Hematopoietic multipotent progenitor cell treated with erythropoietin and hydrocortisone succinate and interleukin-3 and kit ligand, for 17 days (in vitro differentiated cells): ENCODE measurements at regions not wholly inside any gene's neighbourhood (a gene's known extent, or its start where the extent isn't known, plus 50 kb on each side); places are given as distances from the start of the nearest gene placed in this dataset.
"Not testable (repeated sequence)": the region's sequence is repeated elsewhere in the genome, so short reads cannot be mapped to it uniquely, and the experiment has no call there.

Experiments used
- DNase-seq: peaks from one replicate; pipeline ENCODE4 v3.0.0-alpha.2; 2015; ENCODE audit warnings: low spot score

DNA sequence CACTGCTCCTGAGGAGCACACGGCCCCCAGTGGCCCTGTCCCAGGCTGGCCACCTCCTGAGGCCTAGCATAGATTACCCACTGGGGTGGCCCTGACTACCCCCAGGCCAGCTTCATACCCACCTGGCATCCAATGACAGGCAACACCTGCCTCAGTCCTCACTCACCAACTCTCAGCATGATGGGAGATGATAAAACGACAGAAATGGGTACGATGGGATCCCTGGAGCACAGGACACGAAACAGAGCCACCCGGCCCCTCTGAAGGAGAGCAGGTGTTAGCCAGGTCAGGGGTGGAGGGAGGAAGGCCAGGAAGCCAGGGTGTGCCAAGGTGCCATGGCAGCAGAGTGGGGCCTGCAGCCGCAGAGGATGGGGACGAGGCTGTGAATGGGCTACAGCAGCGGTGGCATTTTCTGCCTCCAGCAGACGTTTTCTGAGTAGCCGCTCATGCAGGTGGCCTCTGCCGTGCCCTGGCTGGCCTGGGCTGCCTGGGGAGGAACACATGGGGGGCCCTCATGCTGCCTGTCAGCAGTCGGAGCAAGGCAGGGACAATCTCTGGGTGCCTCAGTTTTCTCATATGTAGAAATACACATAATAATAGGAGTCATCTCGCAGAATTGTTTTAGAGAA is 50.2 kb upstream of the FGF3 start:
- DNase-seq: no peak

DNA sequence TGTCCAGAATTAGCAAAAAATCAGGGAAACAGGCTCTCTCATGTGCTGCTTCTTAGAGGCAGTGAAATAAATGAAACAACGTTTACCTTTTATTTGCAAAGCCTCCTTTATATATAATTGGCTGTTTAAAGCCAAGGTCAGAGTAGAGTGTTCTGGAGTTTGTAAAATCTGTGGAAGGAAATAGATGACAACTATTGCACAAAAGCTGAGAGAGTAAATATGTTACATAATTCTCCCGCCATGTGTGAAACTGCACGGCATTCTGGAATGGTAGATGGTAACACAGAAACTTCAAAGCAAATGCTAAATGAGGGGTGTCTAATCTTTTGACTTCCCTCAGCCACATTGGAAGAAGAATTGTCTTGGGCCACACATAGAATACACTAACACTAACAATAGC is 51.5 kb upstream of the FGF3 start:
- DNase-seq: no peak

DNA sequence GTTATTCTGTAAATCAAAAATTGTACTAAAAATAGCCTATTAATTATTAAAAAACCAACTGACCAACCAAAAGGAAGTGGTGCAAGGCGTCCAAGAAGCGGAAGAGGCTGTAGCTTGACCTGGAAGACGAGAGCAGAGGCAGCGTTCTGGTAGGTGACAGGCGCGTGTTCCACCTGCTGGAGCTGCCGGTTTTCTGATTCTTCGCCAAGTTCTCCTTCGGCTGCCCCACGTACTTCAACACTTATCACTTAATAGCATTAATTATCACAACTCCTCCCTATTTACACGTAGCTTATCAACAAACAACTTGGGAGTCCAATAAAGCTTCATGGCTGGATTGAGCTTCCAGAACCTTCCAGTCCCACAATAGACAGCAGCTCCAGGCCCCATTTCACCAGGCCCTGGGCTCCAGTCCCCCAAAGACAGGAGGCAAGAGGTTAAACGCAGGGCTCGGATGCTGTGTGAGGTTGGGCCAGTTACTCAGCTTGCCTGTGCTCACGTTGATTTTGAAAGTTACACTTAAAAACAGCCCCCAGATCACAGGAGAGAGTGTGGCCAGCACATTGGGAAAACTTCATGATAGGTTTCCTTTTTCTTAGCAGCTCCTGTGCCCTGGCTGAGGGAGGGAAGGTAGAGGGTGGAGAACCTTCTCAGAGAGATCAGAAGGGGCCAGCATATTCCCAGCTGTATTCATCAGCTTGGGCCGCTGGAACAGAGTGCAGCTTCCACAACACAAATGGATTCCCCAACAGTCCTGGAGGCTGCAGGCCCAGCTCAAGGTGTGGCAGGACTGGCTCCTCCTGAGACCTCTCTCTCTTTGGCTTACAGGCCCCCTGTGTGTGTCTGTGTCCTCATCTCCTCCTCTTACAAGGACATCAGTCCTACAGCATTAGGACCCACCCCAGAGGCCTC is 54.2 kb upstream of the FGF3 start:
- no peak for DNase-seq

DNA sequence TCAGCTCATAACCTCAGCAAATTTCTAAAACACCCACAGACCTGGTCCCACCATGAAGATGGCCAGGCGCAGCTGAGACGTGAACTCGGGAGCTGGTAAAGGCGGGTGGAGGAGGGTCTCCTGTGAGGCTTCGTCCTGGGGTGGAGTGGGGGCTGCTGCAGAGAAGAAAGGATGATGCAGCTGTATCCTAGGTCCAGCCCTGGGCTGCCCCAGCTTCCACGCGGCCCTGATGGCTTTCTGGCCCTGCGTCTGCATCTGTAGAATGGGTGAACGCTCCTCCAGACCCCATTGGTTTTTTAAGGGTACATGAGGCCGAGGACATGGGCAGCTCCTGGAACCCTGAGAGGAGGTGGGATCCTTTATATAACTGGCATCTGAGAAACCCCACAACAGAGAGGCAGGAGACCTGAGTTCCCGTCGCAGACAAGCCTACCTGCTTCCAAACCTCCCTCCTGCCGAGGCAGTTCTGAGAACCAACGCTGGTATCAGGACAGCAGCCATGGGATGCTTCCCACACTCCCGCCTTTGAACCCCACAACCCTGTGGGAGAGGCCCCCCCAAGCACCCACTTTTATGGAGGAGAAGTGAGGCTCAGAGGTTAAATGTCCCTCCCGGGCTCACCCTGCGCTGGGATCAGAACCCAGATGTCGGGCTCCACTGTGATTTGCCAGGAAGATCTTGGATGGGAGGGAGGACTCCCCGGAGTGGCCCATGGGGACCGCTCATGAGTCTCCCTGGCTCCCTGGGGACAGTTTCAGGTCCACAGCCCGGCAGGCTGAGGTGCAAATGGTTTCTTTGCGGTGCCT is 55.2 kb upstream of the FGF3 start:
- no peak for DNase-seq

DNA sequence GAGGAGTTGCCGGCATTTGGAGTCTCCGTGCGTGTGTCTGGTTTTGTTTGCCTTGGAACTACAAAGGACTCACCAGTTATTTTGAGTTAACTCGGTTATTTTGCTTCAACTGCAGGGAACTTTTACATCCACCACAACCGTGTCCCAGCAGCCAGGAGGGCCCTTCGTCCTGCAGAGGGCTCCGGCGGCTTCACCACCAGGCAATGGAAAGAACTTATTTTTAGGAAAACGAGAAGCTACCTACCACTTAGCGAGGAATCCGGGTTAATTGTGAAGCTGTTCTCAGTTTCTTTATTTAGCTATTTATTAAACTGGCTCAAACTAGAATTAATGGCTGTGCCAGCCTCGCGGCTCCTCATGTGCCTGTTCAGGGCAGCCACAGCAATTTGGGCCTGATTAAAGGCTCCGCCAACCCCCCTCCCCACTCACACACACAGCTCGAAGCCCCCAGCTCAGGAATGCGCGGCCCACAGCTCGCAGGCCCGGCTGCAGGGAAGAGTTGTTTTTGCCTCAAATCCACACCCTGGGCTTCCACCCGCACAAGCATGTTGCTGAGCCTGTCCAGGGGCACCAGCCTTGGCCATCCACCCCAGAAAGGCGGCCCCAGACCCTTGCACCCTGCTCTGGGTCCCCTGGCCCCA is 55.9 kb upstream of the FGF3 start:
- DNase-seq: no peak

DNA sequence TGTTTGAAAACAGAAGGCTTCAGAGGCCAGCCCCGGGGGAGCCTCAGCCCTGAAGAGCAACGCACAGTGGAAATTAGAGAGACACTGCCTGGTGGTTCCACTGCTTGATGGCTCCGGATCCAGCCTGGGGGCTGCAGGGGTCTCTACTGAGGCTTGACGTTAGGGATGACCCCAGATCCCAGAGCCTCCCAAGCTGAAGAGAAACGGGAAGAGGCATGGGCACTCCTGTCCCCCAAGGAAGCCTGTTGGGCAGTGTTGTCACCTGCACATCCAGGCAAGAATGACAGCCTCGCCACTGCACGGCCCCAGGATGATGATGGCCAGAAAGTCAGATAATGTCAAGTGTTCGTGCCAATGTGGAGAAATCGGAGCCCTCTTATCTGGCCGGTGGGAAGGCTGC is 56.8 kb upstream of the FGF3 start:
- no peak for DNase-seq

DNA sequence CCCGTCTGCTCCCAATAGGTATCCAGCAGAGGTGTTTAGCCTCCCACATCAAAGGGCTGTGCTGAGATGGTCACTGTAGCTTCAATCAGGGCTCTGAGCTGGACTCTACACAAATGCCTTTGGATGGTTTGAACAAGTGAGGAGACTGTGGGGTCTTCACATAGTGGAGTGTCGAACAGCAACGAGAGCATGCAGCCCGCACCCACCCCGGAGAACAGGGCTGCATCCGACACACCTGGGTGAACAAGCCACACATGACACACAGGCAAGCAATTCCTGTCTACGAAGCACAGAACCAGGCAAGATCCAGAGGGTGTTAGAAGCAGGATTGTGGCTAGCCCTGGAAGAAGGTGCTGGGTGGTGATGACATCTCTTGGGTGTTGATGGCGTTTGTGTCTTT is 58.0 kb upstream of the FGF3 start:
- no peak for DNase-seq

DNA sequence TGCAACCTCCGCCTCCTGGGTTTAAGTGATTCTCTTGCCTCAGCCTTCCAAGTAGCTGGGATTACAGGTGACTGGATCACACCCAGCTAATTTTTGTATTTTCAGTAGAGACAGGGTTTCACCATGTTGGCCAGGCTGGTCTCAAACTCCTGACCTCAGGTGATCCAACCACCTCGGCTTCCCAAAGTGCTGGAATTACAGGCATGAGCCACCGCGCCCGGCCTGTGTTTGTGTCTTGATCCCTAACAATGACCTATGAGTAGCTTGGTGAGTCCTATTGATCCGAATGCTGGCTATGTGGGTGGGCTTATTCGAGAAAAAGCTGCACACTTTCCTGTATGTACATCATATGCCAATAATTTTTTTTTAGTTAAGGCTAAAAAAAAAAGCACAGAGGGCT is 58.5 kb upstream of the FGF3 start:
- not testable (repeated sequence) for DNase-seq

DNA sequence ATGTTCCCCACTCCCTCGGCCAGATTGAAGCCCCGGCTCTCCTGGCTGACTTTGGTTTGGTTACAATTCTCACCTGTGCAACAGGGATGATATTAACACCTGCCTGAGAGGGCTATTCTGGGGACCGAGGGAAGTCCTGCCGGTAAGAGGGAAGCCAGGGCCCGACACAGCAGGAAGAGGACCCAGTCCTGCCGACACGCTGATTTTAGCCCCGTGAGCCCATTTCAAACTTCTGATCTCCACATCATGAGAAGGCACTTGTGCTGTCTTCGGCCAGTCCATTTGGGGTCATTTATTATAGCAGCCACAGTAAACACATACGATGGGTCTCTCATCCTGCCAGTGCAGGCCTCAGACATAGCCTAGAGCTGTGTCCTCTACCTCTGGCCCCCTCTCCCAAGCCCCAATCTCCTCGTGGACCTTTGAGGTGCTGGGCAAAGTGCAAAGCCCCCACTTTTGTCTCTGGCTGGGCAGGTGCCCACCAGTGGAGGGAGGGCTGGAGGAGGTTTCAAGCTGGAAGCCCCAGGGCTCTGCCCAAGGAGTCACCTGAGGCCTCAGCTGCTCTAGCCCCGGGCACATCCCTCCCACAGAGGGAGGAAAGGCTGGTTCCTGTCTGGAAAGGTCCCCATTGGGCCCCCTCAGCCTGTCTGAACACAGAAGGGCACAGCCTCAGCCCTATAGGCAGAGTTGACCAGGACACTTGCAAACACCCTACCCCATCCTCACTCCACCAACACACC is 59.1 kb upstream of the FGF3 start:
- no peak for DNase-seq

DNA sequence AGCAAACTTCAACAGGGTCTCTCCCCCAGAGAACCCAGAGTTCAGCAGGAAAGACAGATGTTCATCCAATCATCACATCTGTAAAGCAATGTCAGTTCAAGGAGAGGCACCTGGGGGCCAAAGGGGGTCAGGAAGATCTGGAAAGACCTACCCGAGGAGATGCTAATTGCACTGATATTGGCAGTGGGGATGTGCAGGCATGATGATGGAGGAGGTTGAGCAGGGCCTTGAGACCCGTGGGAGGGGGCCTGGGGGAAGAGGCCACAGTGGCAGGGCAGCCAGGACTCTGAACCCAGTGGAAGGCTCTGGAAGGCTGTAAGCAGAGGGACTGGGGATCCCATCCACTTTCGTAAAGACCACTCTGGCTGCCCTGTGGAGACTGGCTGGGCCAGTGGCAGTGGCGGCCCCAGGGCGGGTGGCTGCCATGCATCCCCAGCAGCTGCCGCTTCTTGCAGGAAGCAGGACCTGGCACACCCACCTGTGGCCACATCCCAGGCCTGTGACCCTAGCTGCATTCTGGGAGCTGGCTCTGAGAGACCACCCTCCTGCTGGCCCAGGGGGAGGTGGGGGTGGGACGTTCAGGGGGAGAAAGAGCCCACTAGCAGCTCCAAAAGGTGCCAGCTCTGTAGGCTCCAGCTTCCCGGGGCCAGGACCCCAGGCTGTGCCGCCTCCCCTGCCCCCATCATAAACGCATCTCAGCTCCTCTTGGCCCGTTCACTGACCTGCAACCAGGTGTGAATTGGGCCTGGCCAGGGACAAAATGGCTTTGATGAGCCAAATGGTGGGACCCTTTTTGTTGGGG is 59.9 kb upstream of the FGF3 start:
- no peak for DNase-seq

DNA sequence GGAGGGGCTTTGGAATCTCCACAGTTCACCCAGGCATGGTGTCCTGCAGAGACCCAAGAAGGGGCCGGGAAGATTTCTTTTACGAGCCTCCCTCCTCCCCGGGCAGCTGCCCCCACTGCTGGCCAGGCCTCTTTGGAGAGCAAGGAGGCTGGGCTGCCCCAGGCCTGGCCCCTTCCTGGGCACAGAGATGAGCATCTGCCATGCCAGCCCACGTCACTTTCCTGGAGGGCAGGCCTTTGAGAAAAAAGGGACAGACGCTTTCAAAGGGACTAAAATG is 60.5 kb upstream of the FGF3 start:
- DNase-seq: no peak

DNA sequence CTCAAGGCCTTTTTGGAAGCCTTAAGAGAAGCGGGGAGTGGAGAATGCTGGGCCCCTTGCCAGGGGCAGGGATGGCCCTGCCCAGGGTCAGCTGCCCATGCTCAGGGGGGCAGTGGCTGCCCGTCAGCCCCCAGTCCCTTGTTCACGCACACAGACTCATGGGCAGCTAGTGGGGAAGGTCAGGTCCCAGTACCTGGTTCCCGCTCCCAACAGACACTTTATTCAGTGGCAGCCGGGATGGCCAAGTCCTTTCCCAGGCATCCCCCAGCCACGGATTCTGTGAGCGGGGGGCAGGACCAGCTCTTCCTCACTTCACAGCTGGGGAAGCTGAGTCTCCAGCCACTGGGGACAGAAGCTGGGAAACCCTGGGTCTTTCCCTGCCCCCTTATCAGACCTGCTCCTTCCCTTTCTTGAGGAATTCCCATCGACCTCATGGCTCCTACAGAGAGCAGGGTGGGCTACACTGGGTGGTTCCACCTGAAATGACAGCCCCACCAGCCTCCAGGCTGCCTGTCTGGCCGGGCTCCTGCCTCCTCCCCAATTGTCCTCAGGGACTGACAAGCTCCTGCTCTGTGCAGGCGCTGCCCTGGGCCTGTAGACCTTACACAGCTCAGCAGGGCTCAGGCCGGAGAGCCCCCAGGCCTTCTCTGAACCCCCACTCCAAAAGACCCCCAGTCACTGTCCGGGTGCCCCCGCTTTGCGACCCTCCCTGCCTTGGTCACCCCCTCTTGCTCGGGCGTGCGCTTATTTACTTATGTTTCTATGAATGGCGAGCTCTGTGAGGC is 61.0 kb upstream of the FGF3 start:
- no peak for DNase-seq

DNA sequence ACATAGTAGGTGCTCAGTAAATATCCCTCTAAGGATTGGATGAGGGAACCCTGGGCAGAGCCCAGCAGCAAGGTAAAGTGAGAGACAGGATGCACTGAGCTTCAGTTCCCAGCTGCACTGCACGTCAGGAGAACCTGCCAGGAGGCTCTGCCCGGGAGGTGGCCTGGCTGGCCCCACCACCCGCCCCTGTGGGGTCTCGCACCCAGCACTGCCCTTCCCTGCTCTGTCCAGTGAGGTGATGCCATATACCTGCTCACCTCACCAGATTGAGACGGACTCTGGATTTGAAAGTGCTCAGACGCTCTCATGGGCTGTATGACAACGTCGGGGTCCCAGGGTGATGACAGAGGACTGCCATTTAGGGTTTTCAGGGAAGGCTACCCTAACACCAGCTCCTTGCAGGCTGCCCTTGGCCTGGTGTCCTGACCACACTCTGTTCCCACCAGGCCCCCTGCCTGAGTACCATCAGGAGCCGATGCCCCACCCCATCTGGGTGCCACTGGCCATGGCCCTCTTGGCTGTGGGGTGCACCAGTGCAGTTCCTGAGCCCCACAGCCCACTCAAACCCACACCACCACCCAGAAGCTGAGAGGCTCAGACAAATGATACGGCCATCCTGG is 61.7 kb upstream of the FGF3 start:
- DNase-seq: no peak

DNA sequence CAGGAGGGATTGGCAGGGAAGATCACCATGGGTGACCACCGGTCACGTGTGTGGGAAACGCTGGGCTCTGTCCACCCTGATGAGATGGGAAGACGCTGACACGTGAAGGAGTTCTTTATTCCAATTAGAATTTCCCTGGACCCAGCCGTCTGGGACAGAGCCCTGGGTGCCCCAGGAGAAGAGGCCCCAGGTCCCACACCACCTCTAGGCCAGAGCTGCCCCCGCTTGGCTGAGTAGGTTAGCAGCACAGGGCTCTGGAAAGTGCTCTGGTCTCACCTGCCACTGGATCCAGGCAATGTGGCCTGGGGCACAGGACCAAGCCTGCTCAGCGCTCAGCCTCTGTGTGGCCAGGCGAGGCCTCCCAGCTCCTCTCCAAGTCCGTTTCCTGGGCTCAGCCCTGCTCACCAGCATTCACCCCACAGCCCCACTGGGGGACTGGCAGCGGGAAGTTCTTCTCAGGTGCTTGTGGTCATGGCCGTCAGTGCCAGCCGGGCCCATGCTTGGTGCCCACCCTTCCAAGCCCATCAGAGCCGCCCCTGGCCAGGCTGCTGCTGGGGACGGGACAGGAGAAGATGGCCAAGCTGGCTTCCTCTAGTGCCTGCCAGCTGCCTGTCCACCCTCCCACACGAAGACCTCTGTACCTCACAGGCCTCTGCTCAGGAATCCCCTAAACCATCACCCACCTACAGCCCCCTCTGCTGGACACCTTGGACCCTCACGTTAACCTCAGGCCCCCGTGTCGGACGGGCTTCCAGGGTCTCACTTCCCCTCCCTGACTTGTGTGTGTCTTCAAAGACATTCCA is 62.5 kb upstream of the FGF3 start:
- DNase-seq: no peak

DNA sequence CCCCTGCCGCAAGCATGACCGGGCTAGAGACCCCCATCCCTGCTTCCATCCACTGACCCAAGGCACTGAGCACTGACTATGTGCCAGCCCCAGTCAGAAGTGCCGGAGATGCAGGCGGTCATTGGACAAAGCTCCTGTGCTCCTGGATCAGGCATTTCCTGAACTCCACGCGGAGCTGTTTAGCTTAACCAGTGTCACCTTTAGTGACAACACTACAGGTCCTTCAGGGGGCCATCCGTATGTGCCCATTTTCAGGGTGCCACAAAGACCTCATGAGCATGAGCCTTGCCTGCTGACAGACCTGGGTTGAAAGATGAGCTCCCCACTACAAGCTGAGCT is 63.0 kb upstream of the FGF3 start:
- no peak for DNase-seq

DNA sequence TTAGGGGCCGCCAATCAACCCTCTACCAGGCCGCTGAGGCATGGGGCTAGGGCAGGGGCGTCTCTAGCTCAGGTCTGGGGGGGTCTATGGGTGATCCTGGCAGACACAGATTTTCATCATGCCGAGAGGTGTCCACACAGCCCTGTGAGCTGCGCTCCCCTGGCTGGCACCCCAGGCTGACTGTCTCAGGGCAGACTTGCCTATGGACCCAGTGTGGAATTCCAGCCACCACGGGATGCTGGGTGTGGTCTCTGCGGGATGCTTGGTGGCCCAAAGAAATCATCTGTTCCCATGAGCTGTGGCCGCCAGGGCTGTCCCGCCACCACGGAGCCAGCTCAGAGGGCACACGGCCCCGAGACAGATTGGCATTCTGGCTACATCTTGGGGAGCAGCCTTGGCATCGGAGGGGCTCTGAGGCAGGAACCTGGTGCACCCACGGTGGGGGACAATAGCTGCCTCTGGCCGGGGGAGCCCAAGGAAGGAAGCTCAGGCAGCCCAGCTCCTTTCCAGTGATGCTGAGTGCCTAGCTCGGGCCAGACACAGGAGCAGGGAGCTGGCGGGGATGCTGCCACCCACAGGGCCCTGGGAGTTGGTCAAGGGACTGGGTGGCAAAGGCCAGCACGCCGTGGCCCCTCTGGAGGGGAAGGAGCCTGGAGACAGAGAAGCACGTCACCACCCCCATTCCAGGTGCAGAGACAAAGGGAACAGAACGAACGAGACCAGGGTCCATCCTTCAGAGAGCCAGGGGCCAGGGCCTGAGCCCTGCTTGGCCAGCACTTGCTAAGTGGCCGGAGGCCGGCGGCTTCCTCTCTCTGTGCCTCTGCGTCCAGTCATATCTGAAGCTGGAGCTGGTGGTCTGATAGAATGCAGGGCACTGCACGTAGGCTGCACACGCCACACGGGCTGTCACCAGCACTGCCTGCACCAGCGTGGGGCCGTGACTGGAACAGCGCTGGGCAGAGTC is 64.4 kb upstream of the FGF3 start:
- no peak for DNase-seq

DNA sequence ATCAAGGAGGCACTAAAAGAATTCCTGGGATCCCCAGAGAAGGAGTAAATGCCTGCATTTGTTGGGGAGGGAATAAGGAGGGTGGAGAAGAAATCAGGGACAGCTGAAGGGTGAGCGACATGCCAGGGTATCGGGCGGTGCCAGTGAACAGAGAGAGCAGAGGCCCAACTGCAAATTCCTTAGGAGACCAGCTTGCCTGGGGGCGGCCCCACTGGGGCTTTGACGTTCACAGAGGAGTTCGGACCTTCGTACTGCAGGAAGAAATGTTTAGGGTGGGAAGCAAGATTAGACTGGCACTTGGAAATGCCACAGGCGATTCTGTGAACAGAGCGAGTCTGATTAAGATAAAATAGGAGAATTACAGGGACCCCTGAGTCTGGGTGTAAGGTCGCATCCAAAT is 65.1 kb upstream of the FGF3 start:
- DNase-seq: no peak

DNA sequence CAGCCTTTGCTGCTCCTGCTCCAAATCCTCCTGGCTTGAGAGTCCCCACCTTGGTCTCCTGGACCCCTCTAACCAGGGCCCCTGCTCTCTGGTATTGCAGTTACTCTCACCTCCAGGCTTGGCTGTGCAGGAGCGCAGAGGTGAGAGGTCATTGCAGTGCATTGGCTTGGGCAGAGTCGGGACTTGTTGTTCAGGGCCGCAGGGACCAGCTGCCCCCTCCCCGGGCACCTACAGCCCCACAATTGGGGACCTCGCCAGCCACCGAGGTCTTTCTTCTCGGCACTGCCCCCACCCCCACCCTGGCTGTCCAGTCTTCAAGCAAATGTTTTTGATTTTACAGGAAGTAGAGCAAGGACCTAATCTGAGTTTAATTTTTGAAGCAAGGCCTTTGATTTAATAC is 65.5 kb upstream of the FGF3 start:
- DNase-seq: no peak
